ENCODE measurements at regions not wholly inside any gene's neighbourhood (a gene's known extent, or its start where the extent isn't known, plus 50 kb on each side); places are given as distances from the start of the nearest gene placed in this dataset.
"Not testable (repeated sequence)": the region's sequence is repeated elsewhere in the genome, so short reads cannot be mapped to it uniquely, and the experiment has no call there.

GRCh38 chrX:65932173-65933084, 107.5 kb downstream of the VSIG4 start:
- TF ChIP-seq CTCF (IDR thresholded peaks at IDR 0.05; ENCODE audit: unreplicated experiment): no peak
- H3K27me3 Mint-ChIP-seq: no peaks in the 10 kb centered on the region
- H3K4me1 Mint-ChIP-seq (ENCODE audit: low read depth): no peaks in the 10 kb centered on the region
- H3K4me3 Mint-ChIP-seq (ENCODE audit: low read depth): no peak overlapping the region
- DNase-seq (ENCODE audit: low spot score, unreplicated experiment): no peak
- H3K27ac Mint-ChIP-seq: no peak overlapping the region
- peaks cover 2% of the 10 kb centered on the region for H3K36me3 Mint-ChIP-seq (ENCODE audit: insufficient read depth)
- H3K9me3 Mint-ChIP-seq (ENCODE audit: low read depth): peaks cover 21% of the 10 kb centered on the region

GRCh38 chrX:65928522-65928921, 111.4 kb downstream of the VSIG4 start:
- Mint-ChIP-seq H3K27me3 (no peaks in the 10 kb centered on the region), H3K27ac (no peak overlapping the region), H3K4me3 (ENCODE audit: low read depth) (no peak overlapping the region), H3K36me3 (ENCODE audit: insufficient read depth) (peaks cover 2% of the 10 kb centered on the region), H3K9me3 (ENCODE audit: low read depth) (peaks cover 25% of the 10 kb centered on the region), H3K4me1 (ENCODE audit: low read depth) (no peaks in the 10 kb centered on the region)
- TF ChIP-seq CTCF (IDR thresholded peaks at IDR 0.05; ENCODE audit: unreplicated experiment): no peak
- no peak for DNase-seq (ENCODE audit: low spot score, unreplicated experiment)

- H3K4me3 Mint-ChIP-seq (ENCODE audit: low read depth); H3K27ac Mint-ChIP-seq; H3K27me3 Mint-ChIP-seq; H3K4me1 Mint-ChIP-seq (ENCODE audit: low read depth); DNase-seq (ENCODE audit: low spot score, unreplicated experiment); H3K36me3 Mint-ChIP-seq (ENCODE audit: insufficient read depth): not testable (repeated sequence)
- H3K9me3 Mint-ChIP-seq (ENCODE audit: low read depth): peaks cover 26% of the 10 kb centered on the region
Observed at GRCh38 chrX:65927386-65927785, 112.5 kb downstream of the VSIG4 start.

- peaks cover 23% of the 10 kb centered on the region for H3K9me3 Mint-ChIP-seq (ENCODE audit: low read depth)
- TF ChIP-seq CTCF (IDR thresholded peaks at IDR 0.05; ENCODE audit: unreplicated experiment): no peak
- H3K4me1 Mint-ChIP-seq (ENCODE audit: low read depth): no peaks in the 10 kb centered on the region
- no peak overlapping the region for H3K4me3 Mint-ChIP-seq (ENCODE audit: low read depth)
- DNase-seq (ENCODE audit: low spot score, unreplicated experiment): no peak
- no peak overlapping the region for H3K27ac Mint-ChIP-seq
- no peaks in the 10 kb centered on the region for H3K27me3 Mint-ChIP-seq
- no peaks in the 10 kb centered on the region for H3K36me3 Mint-ChIP-seq (ENCODE audit: insufficient read depth)
Observed at GRCh38 chrX:65926095-65927019, 113.5 kb downstream of the VSIG4 start.

GRCh38 chrX:65925592-65925991, 114.3 kb downstream of the VSIG4 start:
- Mint-ChIP-seq H3K36me3 (ENCODE audit: insufficient read depth) (no peaks in the 10 kb centered on the region), H3K9me3 (ENCODE audit: low read depth) (peaks cover 21% of the 10 kb centered on the region), H3K27ac (no peak overlapping the region), H3K4me1 (ENCODE audit: low read depth) (no peaks in the 10 kb centered on the region), H3K4me3 (ENCODE audit: low read depth) (no peak overlapping the region), H3K27me3 (no peaks in the 10 kb centered on the region)
- DNase-seq (ENCODE audit: low spot score, unreplicated experiment): no peak
- no peak for TF ChIP-seq CTCF (IDR thresholded peaks at IDR 0.05; ENCODE audit: unreplicated experiment)
